Erythroblast (primary cell): ENCODE measurements at regions not wholly inside any gene's neighbourhood (a gene's known extent, or its start where the extent isn't known, plus 50 kb on each side); places are given as distances from the start of the nearest gene placed in this dataset.

Source experiments
- GATA1 ChIP-seq: IDR thresholded peaks from 2 replicates; pipeline ENCODE4 v1.6.1; 2011; ENCODE audit warnings: low read depth, mild to moderate bottlenecking, control low read depth, low read length, moderate library complexity
- POLR2A ChIP-seq: IDR thresholded peaks from 2 replicates; pipeline ENCODE4 v1.6.1; 2011; ENCODE audit warnings: mild to moderate bottlenecking, low read length

GRCh38 chr3:106126067-106126845 is 257.4 kb upstream of the CBLB start:
- TF ChIP-seq POLR2A, result no peak
- no peak for TF ChIP-seq GATA1
